ENCODE measurements at regions not wholly inside any gene's neighbourhood (a gene's known extent, or its start where the extent isn't known, plus 50 kb on each side); places are given as distances from the start of the nearest gene placed in this dataset.

DNA sequence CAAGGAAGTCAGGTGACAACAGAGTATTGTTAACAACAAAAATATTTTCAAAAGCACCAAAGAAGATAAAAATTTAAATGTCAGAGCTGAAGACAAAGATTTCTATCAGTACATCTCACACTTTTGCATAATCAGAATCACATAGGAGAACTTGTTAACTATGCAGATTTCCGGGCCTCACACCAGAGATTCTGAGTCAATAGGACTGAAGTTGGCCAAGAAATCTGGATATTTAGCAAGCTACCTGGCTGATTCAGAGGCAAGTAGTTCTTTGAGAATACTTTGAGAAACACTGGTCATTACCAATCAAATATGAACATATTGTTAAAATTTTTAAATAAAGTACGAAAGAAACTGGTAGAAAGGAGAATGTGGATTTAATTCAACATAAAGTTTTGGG lies 80.5 kb upstream of the GLIS3 start:
- TF ChIP-seq, protein P1, sequence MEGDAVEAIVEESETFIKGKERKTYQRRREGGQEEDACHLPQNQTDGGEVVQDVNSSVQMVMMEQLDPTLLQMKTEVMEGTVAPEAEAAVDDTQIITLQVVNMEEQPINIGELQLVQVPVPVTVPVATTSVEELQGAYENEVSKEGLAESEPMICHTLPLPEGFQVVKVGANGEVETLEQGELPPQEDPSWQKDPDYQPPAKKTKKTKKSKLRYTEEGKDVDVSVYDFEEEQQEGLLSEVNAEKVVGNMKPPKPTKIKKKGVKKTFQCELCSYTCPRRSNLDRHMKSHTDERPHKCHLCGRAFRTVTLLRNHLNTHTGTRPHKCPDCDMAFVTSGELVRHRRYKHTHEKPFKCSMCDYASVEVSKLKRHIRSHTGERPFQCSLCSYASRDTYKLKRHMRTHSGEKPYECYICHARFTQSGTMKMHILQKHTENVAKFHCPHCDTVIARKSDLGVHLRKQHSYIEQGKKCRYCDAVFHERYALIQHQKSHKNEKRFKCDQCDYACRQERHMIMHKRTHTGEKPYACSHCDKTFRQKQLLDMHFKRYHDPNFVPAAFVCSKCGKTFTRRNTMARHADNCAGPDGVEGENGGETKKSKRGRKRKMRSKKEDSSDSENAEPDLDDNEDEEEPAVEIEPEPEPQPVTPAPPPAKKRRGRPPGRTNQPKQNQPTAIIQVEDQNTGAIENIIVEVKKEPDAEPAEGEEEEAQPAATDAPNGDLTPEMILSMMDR (IDR thresholded peaks at IDR 0.05; ENCODE audit: low read length): no peak
- TF ChIP-seq EZH2phosphoT487 (IDR thresholded peaks at IDR 0.05; ENCODE audit: low read length) (no peak), EZH2 (optimal IDR thresholded peaks at IDR 0.05; ENCODE audit: low read depth, low read length) (no peak)

All from MM.1S (cell line).